ENCODE measurements at regions not wholly inside any gene's neighbourhood (a gene's known extent, or its start where the extent isn't known, plus 50 kb on each side); places are given as distances from the start of the nearest gene placed in this dataset.

- no peak overlapping the region for H3K27ac ChIP-seq (ENCODE audit: extremely low read length, insufficient read depth, low read length)
- in situ Hi-C loops (cut with HindIII; ENCODE audit: extremely low pct_ligation_motif_present, low pct_unique_long_range_greater_than_20kb): no loop called here
- H3K27me3 ChIP-seq (ENCODE audit: control insufficient read depth in 1 of 2, insufficient read depth in 2 of 2, low read length in 2 of 2): no peaks in the 10 kb centered on the region
- no peak overlapping the region for H2AFZ ChIP-seq (ENCODE audit: low read length)
- H3K9me3 ChIP-seq (ENCODE audit: low read length): no peaks in the 10 kb centered on the region
- ChIA-PET CTCF (ENCODE audit: low intra/inter-chr PET ratio, low total read pairs) (no interaction called here), POLR2A (no interaction called here)
- no peak for TF ChIP-seq ZGPAT (CRISPR knock-in tag; IDR thresholded peaks at IDR 0.05)
- no peak for TF ChIP-seq TAF15 (IDR thresholded peaks at IDR 0.05; ENCODE audit: low read depth, low read length, poor library complexity, severe bottlenecking)
- TF ChIP-seq ZC3H13 (CRISPR knock-in tag; IDR thresholded peaks at IDR 0.05): no peak
- no peak for TF ChIP-seq EHMT2 (IDR thresholded peaks at IDR 0.05; ENCODE audit: borderline replicate concordance, low read depth, low read length)
- no peak for TF ChIP-seq RFX5 (IDR thresholded peaks at IDR 0.05; ENCODE audit: low read depth, low read length)
- TF ChIP-seq SYNCRIP (IDR thresholded peaks at IDR 0.05; ENCODE audit: insufficient read depth, low read depth, low read length): no peak
- no peak for TF ChIP-seq PHF21A (CRISPR knock-in tag; IDR thresholded peaks at IDR 0.05)
- H3K4me2 ChIP-seq (ENCODE audit: low read depth, low read length): no peak overlapping the region
- no peaks in the 10 kb centered on the region for H3K79me2 ChIP-seq (ENCODE audit: insufficient read depth, low read length)
- no peak for DNase-seq (ENCODE audit: low spot score)
- no TSS peak for BruUV-seq (replicated peaks)
- no peak overlapping the region for H3K4me3 ChIP-seq (replicated peaks in 1 of 3; ENCODE audit: insufficient read depth in 1 of 3, low read depth in 2 of 3, low read length in 3 of 3)
- no peak for FAIRE-seq
- H3K9ac ChIP-seq (ENCODE audit: insufficient read depth, low read depth, low read length): no peak overlapping the region
- WGBS (ENCODE audit: low lambda C conversion rate): 25% methylated on average over 2 of the region's 2 CpGs
- H3K4me1 ChIP-seq (ENCODE audit: insufficient read depth, low read length): no peaks in the 10 kb centered on the region
- intact Hi-C loops (cut with micrococcal nuclease; ENCODE audit: unreplicated experiment): no loop called here
- ATAC-seq: no peak
- no peaks in the 10 kb centered on the region for H3K36me3 ChIP-seq (replicated peaks in 1 of 2; ENCODE audit: control insufficient read depth in 1 of 2, insufficient read depth in 2 of 2, low read length in 2 of 2)
- no peaks in the 10 kb centered on the region for H4K20me1 ChIP-seq (ENCODE audit: insufficient read depth, low read length)
These were observed 187.0 kb downstream of the NUAK1 start for GRCh38 chr12:105951732-105952131.
